BLaER1 (cell line): ENCODE measurements at regions not wholly inside any gene's neighbourhood (a gene's known extent, or its start where the extent isn't known, plus 50 kb on each side); places are given as distances from the start of the nearest gene placed in this dataset.
"Not testable (repeated sequence)": the region's sequence is repeated elsewhere in the genome, so short reads cannot be mapped to it uniquely, and the experiment has no call there.

Experiments used
- H3K27ac ChIP-seq: shearing (Covaris generic); formaldehyde crosslinking; 2 replicates; pipeline ENCODE4 v1.8.1; 2022
- H3K27me3 ChIP-seq: shearing (Covaris generic); formaldehyde crosslinking; 2 replicates; pipeline ENCODE4 v1.8.1; 2022
- H3K36me3 ChIP-seq: shearing (Covaris generic); formaldehyde crosslinking; 2 replicates; pipeline ENCODE4 v1.8.1; 2022
- H3K4me1 ChIP-seq: shearing (Covaris generic); formaldehyde crosslinking; 2 replicates; pipeline ENCODE4 v1.8.1; 2022
- H3K4me2 ChIP-seq: shearing (Covaris generic); formaldehyde crosslinking; 2 replicates; pipeline ENCODE4 v1.8.1; 2022
- H3K4me3 ChIP-seq: shearing (Covaris generic); formaldehyde crosslinking; 2 replicates; pipeline ENCODE4 v1.8.1; 2022
- H3K9ac ChIP-seq: shearing (Covaris generic); formaldehyde crosslinking; 2 replicates; pipeline ENCODE4 v1.8.1; 2022
- H3K9me3 ChIP-seq: shearing (Covaris generic); formaldehyde crosslinking; 2 replicates; pipeline ENCODE4 v1.8.1; 2022
- H4K20me1 ChIP-seq: shearing (Covaris generic); formaldehyde crosslinking; 2 replicates; pipeline ENCODE4 v1.8.1; 2022
- Cebpa-rat ChIP-seq: shearing (Covaris generic); IDR thresholded peaks from 2 replicates; pipeline ENCODE4 v1.8.1; 2022

DNA sequence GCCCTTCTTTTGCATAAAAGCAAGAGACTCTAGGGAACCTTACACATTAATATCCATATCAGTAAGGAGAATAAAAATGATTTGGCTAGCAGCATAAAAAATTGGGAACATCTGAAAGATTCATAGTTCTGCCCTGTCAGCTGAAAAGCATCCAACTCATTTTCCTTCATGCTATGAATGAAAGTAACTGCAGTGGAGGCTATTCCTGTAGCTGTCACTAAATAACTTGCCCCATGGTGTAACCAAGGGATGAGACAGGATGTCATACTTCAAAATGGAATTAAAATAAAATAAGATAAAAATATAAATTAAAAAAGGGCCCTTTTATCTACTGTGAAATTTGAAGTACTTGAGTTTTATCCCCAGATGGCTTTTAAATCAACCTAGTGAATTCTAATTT, 878.8 kb downstream of the C4orf33 start:
- Histone ChIP-seq H3K4me2 (no peak overlapping the region), H3K9me3 (no peaks in the 10 kb centered on the region), H3K4me1 (peaks cover 7% of the 10 kb centered on the region), H3K36me3 (no peaks in the 10 kb centered on the region), H4K20me1 (no peaks in the 10 kb centered on the region), H3K27me3 (no peaks in the 10 kb centered on the region), H3K9ac (no peak overlapping the region), H3K4me3 (no peak overlapping the region), H3K27ac (no peak overlapping the region)
- no peak for TF ChIP-seq Cebpa-rat

DNA sequence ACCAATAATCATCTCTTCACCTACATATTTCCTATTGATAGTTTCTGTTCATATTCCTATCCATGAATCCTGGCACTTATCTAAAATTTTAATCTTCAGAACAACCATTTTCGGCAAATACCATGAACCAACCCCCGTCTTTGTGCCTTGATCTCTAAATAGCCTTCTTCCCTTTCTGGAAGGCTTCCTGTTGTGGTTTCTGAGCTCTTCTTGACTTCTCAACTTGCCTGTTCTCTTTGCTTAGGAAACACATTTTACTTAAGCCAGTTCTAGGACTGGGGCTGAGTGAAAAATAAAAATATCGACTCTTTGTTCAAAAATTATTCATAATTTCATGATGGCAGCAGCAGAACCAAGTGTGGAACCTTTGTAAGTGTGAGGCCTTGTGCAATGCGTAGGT, 882.4 kb downstream of the C4orf33 start:
- peaks cover 7% of the 10 kb centered on the region for H3K4me1 ChIP-seq
- no peaks in the 10 kb centered on the region for H3K27me3 ChIP-seq
- no peaks in the 10 kb centered on the region for H3K36me3 ChIP-seq
- no peak overlapping the region for H3K4me3 ChIP-seq
- peak overlapping the region; percentile 36 for H3K4me2 ChIP-seq
- no peak overlapping the region for H3K27ac ChIP-seq
- no peaks in the 10 kb centered on the region for H4K20me1 ChIP-seq
- no peak overlapping the region for H3K9ac ChIP-seq
- TF ChIP-seq Cebpa-rat: no peak
- no peaks in the 10 kb centered on the region for H3K9me3 ChIP-seq

GRCh38 chr4:129988957-129989356, 893.0 kb downstream of the C4orf33 start:
- Histone ChIP-seq H3K36me3 (no peaks in the 10 kb centered on the region), H3K9me3 (no peaks in the 10 kb centered on the region), H3K4me1 (no peaks in the 10 kb centered on the region), H3K27ac (no peak overlapping the region), H3K9ac (no peak overlapping the region), H3K4me2 (no peak overlapping the region), H3K27me3 (no peaks in the 10 kb centered on the region), H3K4me3 (no peak overlapping the region), H4K20me1 (no peaks in the 10 kb centered on the region)
- TF ChIP-seq Cebpa-rat: no peak

- no peak for TF ChIP-seq Cebpa-rat
- Histone ChIP-seq H3K4me1 (no peaks in the 10 kb centered on the region), H3K4me2 (no peak overlapping the region), H3K27me3 (no peaks in the 10 kb centered on the region), H3K9ac (no peak overlapping the region), H3K27ac (no peak overlapping the region), H4K20me1 (no peaks in the 10 kb centered on the region), H3K4me3 (no peak overlapping the region), H3K36me3 (no peaks in the 10 kb centered on the region), H3K9me3 (no peaks in the 10 kb centered on the region)
Observed at GRCh38 chr4:129994715-129995114, 898.8 kb downstream of the C4orf33 start.

GRCh38 chr4:129998436-129999150, 902.6 kb downstream of the C4orf33 start:
- Histone ChIP-seq H3K4me3 (no peak overlapping the region), H3K27ac (no peak overlapping the region), H3K9ac (no peak overlapping the region), H4K20me1 (no peaks in the 10 kb centered on the region), H3K27me3 (no peaks in the 10 kb centered on the region), H3K4me2 (no peak overlapping the region), H3K9me3 (no peaks in the 10 kb centered on the region), H3K36me3 (no peaks in the 10 kb centered on the region), H3K4me1 (no peaks in the 10 kb centered on the region)
- TF ChIP-seq Cebpa-rat: no peak

- no peaks in the 10 kb centered on the region for H3K4me1 ChIP-seq
- H3K4me3 ChIP-seq: no peak overlapping the region
- no peaks in the 10 kb centered on the region for H4K20me1 ChIP-seq
- TF ChIP-seq Cebpa-rat: no peak
- no peaks in the 10 kb centered on the region for H3K27me3 ChIP-seq
- H3K4me2 ChIP-seq: no peak overlapping the region
- H3K9me3 ChIP-seq: no peaks in the 10 kb centered on the region
- no peak overlapping the region for H3K27ac ChIP-seq
- H3K9ac ChIP-seq: no peak overlapping the region
- no peaks in the 10 kb centered on the region for H3K36me3 ChIP-seq
Observed at GRCh38 chr4:129999156-129999555, 903.2 kb downstream of the C4orf33 start.

DNA sequence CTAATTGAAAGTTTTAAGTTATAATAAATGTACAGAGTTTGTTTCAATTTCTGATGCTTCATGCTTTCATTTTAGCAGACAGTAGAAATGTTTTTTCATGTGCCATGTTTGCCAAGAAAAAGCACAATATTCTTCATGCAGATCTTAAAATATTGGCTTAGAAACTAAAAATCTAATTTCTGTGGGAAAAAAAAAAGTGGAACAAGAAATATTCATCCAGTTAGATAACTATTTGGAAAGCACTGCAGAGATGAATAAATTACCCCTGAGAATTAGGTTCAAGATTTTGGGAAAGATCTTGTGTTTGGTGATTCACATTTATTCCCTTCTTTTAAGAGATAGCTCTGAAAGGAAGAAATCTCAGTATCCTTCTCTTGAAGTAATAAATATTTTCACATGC, 912.5 kb downstream of the C4orf33 start:
- Histone ChIP-seq H3K27me3 (no peaks in the 10 kb centered on the region), H3K9me3 (peaks cover 8% of the 10 kb centered on the region), H3K36me3 (no peaks in the 10 kb centered on the region), H3K27ac (no peak overlapping the region), H3K9ac (no peak overlapping the region), H3K4me2 (no peak overlapping the region), H3K4me1 (no peaks in the 10 kb centered on the region), H3K4me3 (no peak overlapping the region), H4K20me1 (no peaks in the 10 kb centered on the region)
- no peak for TF ChIP-seq Cebpa-rat

DNA sequence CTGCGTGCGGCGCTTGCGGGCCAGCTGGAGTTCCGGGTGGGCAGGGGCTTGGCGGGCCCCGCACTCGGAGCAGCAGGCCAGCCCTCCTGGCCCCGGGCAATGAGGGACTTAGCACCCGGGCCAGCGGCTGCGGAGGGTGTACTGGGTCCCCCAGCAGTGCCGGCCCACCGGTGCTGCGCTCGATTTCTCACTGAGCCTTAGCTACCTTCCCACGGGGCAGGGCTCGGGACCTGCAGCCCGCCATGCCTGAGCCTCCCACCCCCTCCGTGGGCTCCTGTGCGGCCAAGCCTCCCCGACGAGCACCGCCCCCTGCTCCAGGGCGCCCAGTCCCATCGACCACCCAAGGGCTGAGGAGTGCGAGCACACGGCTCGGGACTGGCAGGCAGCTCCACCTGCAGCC, 916.9 kb downstream of the C4orf33 start:
- not testable (repeated sequence) for H3K36me3 ChIP-seq, H3K9ac ChIP-seq, H3K4me2 ChIP-seq

GRCh38 chr4:130021706-130022105, 925.8 kb downstream of the C4orf33 start:
- TF ChIP-seq Cebpa-rat: no peak

More for the DNA sequence above, 916.9 kb downstream of the C4orf33 start:
- H3K4me3 ChIP-seq, H3K9me3 ChIP-seq, H4K20me1 ChIP-seq, H3K4me1 ChIP-seq, H3K27ac ChIP-seq, H3K27me3 ChIP-seq: not testable (repeated sequence)

DNA sequence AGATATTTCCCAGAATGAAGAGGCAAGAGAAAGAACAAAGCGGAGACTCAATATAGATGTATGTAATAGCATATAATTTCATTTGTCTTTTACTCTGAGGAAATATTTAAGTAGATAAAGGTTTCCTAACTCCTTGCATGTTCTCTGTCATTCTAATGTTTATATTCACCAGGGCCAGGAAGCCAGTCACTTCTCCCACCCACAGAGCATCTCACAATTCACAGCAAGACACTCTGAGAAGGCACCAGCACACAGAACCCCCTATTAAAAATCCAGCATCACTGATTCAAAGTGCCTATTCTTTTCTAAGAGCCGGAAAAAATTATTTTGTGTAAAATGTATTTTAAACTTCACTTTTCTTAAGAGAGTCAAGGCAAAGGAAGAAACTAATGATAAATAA, 927.1 kb downstream of the C4orf33 start:
- Histone ChIP-seq H3K36me3 (no peaks in the 10 kb centered on the region), H3K27ac (no peak overlapping the region), H3K4me1 (no peaks in the 10 kb centered on the region), H3K4me2 (no peak overlapping the region), H3K4me3 (no peak overlapping the region), H3K9me3 (no peaks in the 10 kb centered on the region), H4K20me1 (no peaks in the 10 kb centered on the region), H3K27me3 (no peaks in the 10 kb centered on the region), H3K9ac (no peak overlapping the region)
- no peak for TF ChIP-seq Cebpa-rat

More at GRCh38 chr4:130021706-130022105, 925.8 kb downstream of the C4orf33 start:
- no peaks in the 10 kb centered on the region for H3K4me1 ChIP-seq
- H3K9ac ChIP-seq: no peak overlapping the region
- H4K20me1 ChIP-seq: no peaks in the 10 kb centered on the region
- H3K9me3 ChIP-seq: no peaks in the 10 kb centered on the region
- H3K4me2 ChIP-seq: no peak overlapping the region
- no peaks in the 10 kb centered on the region for H3K36me3 ChIP-seq
- H3K4me3 ChIP-seq: no peak overlapping the region
- H3K27me3 ChIP-seq: no peaks in the 10 kb centered on the region
- H3K27ac ChIP-seq: no peak overlapping the region

DNA sequence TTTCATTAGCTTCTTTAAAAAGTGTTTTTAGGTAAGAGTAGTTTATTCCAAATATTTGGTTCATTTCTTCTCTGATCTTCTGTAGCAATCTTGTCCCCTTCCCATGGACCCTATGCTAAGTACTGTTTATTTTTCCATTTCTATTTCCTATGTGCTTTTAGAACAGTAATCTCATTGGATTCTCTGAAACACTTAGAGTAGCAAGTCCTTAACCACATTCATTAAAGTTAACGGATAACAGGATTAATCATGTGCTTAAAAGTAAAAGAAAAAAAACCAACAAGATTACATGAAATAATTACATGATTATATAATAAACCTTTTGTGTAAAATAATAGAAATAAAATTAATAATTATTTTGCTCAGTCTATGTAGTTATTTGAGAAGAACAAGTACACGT, 929.7 kb downstream of the C4orf33 start:
- peaks cover 5% of the 10 kb centered on the region; the same call in 1 of the 2 replicates for H3K4me1 ChIP-seq
- no peak overlapping the region for H3K4me3 ChIP-seq
- no peak for TF ChIP-seq Cebpa-rat
- no peaks in the 10 kb centered on the region for H3K36me3 ChIP-seq
- no peaks in the 10 kb centered on the region for H3K9me3 ChIP-seq
- H3K4me2 ChIP-seq: no peak overlapping the region
- H3K27ac ChIP-seq: no peak overlapping the region
- H3K27me3 ChIP-seq: no peaks in the 10 kb centered on the region
- H3K9ac ChIP-seq: no peak overlapping the region
- H4K20me1 ChIP-seq: no peaks in the 10 kb centered on the region
